Left ventricle myocardium superior (tissue), 1 donor: ENCODE measurements at regions not wholly inside any gene's neighbourhood (a gene's known extent, or its start where the extent isn't known, plus 50 kb on each side); places are given as distances from the start of the nearest gene placed in this dataset.
"Not testable (repeated sequence)": the region's sequence is repeated elsewhere in the genome, so short reads cannot be mapped to it uniquely, and the experiment has no call there.

Experiments used
- ATAC-seq: fragments of 200-7000 bp; cut with Tn5 transposase; one replicate; pipeline ENCODE4 v1.9.1; 2020; ENCODE audit warnings: mild to moderate bottlenecking, moderate library complexity
- DNase-seq: peaks from one replicate; pipeline ENCODE4 v3.0.0-alpha.2; 2020
- intact Hi-C: fragments of 100-400 bp; cut with micrococcal nuclease; formaldehyde crosslinking; loops from one replicate; pipeline ENCODE4 v1.11.0; 2022
- donor health status: DM: no; HTN: yes; CAD: no; lungs with severe emphysema.

DNA sequence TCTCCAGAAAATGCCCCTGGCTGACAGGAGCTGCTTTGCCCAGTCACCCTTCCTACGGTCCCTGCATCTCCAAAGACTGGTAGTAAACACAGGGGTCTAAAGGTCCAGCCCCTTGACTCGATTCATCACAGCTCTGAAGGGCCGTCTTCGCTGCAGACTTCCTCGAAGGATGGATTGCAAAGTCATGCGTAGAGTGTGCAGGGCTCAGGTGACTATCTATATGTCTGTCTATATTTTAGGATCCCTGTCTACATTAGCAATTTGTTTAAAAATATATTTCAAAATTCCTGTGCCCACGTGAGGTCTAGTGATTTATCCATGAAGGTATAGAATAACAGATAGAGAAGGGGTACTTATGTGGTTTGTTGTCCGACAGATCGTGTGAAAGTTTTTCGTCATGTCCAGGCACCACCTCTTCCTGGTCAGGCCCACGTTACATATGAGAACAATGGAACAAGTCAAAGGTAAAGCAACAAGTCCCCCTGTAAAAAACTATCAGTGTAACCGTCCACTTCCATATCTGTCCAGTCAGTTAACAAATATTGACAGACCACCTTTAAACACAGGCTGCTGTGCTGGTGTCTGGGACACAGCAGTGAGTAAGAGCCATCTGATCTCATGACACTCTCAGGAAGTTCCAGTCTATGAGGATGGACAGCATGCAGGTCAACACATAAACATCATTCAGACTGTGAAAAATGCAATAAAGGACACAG is 127.7 kb upstream of the SULF2 start:
- ATAC-seq = not testable (repeated sequence)

DNA sequence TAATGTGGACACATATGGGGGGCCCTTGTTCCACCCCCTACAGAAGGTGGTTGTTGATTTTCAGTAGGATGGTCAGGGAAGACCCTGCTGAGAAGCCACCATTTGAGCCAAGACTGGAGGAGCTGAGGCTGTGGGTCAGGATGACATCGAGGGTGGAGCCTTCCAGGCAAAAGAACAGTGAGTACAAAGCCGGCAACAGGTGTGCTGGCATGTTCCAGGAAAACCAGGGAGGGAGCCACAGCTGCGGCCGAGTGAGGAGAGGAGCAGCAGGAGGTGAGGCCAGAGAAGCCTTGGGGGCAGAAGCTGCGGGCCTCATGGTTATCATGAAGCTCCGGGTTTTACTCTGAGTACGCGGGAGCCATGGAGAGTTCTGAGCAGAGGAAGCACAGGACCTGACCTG is 126.9 kb upstream of the SULF2 start:
- DNase-seq, ATAC-seq, intact Hi-C loops: not testable (repeated sequence)

More for the DNA sequence above, 127.7 kb upstream of the SULF2 start:
- DNase-seq, intact Hi-C loops: not testable (repeated sequence)

DNA sequence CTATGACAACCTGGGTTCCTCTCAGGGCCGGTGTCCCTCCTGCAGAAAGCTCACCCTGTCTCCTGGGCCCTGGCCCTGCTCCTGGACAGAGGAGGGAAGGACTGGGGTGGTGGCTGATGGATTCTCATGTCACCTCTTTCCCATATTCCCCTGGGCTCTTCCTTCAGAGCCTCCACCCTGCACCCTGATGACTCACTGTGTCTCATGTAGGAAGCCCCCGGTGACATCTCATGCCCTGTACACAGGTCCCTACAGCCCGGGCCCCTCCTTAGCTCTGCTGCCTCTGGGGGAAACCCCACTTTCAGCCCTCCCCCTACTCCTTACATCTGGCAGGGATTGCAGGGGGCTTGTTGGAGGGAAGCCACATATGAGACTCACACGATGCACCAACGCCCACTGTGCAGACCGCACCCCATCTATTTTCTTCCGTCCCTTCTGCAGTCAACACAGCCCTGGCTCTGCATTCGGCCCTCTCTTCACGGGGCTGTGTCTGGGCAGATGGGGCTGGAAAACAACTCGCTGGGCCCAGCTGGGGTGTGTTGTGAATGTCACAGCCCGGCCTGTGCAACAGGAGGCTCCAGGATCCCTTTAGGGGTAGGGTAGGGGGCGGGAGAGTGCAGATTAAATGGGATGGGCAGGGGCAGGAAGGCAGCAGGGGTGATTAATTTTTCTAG is 124.6 kb upstream of the SULF2 start:
- ATAC-seq, intact Hi-C loops: not testable (repeated sequence)

DNA sequence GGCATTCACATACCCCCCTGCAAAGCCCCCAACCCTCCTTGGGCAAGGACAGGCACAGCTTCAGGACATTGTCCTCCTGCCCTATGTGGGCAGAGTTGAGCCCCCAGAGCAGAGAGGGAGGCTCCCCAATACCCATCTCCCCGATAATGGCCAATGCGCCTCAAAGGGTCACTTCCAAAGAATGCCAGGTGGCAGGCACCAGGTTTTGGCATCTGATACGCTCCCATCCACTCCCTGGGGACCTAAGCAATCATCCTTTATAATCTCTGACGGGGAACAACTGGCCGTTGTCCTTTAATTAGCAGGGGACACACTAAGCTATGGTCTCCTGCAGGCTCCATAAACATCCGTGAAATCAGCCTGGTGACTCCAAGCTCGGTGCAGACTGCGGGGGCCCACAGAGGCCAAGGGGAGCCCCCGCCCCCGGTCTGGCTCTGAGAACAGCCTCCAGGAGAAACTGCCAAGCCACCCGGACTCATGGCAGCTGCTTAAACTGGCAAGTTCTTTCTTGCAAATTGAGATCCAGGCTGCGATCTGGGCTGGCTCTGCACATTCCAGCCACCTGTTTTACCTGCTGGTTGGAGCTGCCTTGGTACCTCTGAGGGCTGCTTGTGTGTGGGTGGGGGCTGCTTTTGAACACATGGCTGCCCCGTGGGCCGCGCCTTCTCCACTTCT is 123.2 kb upstream of the SULF2 start:
- intact Hi-C loops, ATAC-seq, DNase-seq: not testable (repeated sequence)

More for the DNA sequence above, 124.6 kb upstream of the SULF2 start:
- not testable (repeated sequence) for DNase-seq

DNA sequence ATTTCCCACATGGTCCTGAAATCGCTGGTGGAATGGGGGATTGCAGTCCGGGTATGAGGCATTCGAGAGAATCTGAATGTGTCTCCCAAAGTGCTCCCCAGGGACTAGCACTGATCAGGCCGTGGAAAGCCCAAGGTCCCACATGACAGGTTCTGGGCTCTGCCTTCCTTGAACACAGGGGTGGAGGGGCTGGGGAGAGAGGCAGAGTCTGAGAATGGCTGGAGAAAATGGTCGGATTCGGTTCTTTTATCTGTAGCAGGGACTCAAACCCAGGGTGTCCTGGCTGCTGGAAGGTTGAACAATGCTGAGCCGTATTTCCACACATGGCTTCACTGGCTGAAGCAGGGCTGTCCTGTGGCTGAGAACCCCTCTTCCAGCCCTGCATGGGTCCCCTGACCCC is 122.7 kb upstream of the SULF2 start:
- DNase-seq, intact Hi-C loops, ATAC-seq: not testable (repeated sequence)

DNA sequence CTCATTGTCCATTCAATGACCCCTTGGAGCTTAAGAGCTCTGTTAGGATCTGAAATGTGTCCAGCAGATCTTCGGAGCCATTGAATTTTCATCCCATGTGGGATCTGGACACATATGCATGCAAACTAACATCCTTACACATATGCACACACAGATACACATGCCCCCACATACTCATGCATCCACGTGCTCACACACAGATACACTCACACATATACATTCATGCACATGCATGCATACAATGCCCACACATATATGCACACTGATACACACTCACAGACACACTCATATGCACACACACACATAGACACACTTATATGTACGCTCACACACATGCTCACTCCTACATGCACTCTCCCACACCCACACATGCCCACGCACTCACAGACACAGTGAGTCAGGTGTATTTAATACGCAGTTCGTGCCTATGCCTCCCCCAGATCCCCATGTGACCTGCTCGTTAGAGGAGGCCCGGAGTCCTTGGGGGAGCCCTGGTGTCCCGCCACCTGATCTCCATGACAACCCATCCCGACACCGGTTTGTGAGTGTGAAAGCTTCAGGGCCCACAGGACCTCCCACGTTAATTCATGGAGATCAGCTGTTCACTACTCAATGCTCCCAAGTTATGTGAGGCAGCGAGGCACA is 121.9 kb upstream of the SULF2 start:
- intact Hi-C loops = no loop called here
- no peak for ATAC-seq
- DNase-seq = no peak

DNA sequence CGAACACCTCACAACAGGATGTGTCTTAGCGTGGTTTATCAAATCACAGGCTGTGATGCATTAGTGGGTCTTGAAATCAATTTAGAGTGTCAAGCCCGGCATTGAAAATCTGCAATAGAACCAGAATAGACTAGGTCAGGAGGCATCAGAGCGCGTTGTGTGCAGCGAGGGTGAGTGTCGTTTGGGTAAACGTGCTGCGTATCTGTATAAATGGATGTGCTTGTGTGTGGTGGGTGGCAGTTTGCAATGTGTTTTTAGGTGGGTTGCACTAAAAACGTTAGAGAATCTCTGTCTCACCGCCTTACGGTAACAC is 121.0 kb upstream of the SULF2 start:
- intact Hi-C loops = no loop called here
- no peak for DNase-seq
- no peak for ATAC-seq

DNA sequence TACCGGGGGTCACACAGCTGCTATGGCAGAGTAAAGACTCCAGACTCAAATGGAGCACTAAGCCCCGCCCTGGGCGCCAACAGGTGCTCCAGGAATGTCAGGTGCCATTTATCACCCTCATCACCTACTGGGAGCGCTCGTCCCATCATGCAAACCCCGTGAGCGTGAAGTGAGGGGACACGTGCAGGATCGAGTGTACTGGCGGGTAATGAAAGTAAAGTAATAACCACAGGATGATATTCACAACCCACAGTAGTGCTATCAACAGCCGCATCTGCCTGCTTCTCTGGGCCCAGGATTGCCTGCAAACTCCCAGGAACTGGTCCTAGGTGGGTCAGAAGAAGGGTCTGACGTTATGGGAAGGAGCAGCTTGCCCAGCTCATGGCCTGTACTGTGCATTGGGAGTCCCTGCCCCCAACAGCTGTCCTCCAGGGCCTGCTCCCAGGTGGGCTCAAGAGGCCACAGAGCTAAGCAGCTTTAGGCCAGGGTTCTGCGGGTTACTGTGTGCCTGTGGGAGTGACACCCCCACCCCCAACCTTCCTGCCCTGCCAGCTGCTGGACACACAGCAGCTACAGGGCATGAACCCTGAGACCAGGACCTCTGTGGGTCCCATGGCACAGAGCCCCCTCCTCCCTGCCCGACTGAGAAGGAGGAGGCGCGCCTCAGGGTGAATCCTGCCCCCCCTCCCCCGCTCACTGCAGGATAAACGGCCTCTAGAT is 120.5 kb upstream of the SULF2 start:
- ATAC-seq = no peak
- intact Hi-C loops = no loop called here

DNA sequence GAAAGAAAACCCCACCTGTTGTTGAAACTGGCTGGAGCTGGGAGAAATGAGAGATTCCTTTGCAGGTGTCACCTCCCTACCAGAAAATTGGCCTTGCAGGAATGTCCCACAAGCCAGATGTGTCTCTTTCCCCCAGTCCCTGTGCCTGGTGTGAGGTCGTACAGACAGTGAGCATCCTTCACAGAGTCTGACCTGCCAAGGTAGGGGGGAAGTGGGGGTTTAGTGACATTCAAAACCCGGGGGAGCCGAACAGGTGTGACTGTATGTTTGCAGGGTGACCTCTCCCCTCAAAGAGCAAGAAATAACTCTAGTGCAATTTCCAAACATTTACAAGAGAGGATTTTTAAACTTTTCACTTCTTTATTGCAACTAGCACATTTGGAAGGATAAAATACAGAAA is 117.7 kb upstream of the SULF2 start:
- DNase-seq, intact Hi-C loops, ATAC-seq: not testable (repeated sequence)

More for the DNA sequence above, 120.5 kb upstream of the SULF2 start:
- no peak for DNase-seq

DNA sequence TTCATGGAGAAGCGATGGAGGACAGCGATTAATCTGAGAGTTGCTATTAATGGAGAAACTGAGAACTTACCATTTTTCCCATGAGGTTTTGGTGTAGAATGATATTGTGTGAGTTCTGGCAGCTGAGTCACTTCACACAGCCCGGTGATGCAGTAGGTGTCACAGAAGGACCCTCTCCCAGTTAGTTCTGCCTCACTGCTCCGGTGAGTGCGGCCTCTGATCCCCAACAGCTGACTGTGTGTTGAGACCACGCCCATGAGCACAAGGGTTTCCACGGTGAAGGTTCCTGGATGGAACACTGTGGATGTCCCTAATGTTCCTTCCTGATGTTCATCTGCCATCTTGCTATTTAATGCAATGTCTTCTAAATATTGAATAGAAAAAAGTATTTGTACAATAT is 114.0 kb upstream of the SULF2 start:
- intact Hi-C loops, DNase-seq, ATAC-seq: not testable (repeated sequence)

DNA sequence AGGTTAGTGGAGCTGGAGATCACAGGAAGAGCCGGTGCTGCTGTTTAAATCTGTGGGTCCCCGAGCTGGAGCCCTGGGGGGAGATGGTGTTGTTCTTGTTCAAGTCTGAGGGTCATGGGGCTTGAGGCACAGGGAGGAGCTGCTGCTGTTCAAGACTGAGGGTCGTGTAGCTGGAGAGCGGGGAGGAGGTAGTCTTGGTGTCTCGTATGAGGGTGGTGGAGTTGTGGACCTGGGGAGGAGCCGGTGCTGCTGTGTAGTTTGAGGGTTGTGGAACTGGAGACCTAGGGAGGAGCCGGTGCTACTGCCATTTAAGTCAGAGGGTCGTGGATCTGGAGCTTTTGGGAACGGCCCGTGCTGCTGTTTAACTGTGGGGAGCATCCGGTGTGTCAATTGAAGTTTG is 112.2 kb upstream of the SULF2 start:
- ATAC-seq (no peak), DNase-seq (no peak)
- intact Hi-C loops = no loop called here

DNA sequence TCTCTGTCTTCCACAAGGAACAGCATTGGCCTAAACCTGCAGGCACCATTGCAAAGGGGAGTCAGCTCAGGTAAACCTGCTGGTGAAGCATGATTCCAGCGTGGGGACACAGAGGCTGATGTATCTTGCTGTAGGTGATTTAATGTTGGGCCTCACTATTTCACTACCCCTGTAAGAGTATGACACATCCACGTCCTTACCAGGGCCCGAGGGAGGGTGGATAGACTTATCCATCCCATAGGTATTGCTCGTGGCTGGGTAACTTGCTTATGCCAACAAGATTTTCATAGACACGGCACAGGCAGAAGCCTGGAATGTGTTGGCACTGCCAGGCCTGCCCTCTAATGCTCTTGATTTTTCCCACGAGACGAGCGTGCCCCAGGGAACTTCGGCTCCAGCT is 107.4 kb upstream of the SULF2 start:
- intact Hi-C loops, DNase-seq, ATAC-seq: not testable (repeated sequence)

DNA sequence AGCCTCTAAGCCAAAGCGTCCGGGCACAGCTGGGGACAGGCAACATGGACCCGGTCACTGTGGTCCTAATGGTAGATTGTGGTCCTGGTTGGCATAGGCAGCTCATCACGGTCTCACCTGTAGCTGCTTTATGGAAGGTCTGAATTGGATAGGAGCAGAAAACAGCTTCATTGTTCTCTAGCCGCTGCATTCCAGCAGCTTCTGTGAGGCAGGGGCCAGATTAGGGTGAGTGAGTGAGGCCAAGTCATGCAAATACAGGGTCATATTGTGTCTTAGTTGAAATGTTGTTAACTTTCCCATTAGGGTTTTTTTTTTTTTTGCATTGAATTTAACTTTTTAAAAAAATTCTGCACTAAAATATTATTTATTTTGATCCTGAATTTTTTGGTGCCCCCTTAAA is 105.4 kb upstream of the SULF2 start:
- ATAC-seq, DNase-seq, intact Hi-C loops: not testable (repeated sequence)

DNA sequence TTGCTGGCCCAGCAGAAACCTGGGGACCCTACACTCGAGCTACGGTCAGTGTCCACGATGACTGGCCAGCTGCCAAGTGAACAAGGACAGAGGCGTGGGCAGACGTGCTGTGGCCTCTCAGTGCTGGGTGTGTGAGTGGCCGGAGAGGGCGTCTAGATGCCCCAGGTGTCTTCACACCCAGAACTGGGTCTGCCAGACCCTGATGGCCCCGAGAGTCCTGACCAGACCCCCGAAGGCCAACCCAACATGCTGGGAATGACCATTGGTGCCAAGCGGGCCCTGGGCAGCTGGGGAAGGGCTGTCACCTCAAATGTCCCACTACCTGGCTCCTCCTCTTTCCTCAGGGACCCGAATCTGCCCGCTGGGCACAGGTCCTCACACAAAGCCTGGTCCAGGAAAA is 104.5 kb upstream of the SULF2 start:
- DNase-seq, ATAC-seq, intact Hi-C loops: not testable (repeated sequence)

DNA sequence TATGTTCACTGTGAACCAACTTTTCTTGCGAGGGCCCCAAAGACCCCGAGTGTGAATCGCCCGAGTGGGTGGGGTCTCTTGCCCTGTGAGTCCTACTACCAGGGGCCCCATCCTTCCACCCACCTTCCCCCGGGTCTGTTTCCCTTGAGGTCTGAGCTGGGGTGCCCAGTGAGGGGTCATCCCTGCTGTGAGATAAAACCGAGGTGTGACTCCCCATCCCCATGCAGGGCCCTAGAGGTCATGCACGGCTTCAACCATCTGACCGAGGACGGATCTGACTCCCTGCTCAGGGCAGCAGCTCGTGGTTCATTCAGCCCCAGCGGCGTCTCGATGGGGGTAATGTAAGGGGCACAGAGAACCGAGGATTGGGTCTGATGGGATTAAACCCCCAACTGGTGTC is 103.1 kb upstream of the SULF2 start:
- ATAC-seq (no peak), DNase-seq (no peak)
- intact Hi-C loops = no loop called here

DNA sequence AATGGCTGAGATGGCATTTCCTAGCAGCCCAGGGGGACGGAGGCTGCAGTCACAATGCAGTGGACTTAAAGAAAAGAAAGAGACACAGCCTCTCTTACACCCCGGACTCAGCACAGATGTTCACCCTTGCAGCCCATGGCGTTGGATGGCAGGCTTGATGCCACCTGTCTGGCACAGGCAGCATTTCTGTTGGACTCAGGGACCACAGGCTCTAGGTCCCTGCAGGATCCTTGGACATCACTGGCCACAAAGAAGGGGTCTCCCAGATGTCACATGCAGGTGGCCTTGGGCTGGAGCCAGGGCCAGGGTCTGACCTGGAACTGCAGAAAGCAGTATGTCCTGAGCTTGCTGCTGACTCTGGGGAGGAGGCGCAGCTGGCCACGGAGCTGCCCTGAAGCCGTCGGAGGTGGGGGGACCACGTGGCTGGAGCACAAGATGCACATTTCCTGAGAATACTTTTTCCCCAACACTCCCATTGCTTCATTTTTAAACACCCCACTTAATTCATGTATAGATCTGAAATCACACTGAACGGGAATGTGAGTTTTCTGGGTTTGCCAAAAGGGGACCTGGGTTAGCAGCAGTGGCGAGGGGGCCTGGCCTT is 102.3 kb upstream of the SULF2 start:
- intact Hi-C loops = no loop called here
- ATAC-seq = no peak
- no peak for DNase-seq

DNA sequence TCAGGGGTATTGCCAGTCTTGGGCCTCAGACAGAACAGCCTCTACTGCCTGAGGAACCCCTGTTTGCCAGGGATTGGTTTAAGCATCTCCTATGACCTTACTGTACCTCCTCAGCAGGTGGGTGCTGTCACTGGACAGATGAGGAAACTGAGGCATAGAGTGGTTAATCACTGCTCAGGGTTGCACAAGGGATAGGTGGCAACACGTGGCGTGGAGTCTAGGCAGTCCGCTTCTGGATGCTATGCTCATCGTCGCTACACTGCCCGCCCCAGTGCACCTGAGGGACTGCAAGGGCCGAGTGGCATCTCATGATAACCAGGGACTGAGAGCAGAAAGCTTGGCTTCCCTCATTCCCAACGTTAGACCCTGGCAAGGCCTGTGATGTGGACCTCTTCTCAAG is 101.8 kb upstream of the SULF2 start:
- DNase-seq = no peak
- no peak for ATAC-seq
- intact Hi-C loops = no loop called here

DNA sequence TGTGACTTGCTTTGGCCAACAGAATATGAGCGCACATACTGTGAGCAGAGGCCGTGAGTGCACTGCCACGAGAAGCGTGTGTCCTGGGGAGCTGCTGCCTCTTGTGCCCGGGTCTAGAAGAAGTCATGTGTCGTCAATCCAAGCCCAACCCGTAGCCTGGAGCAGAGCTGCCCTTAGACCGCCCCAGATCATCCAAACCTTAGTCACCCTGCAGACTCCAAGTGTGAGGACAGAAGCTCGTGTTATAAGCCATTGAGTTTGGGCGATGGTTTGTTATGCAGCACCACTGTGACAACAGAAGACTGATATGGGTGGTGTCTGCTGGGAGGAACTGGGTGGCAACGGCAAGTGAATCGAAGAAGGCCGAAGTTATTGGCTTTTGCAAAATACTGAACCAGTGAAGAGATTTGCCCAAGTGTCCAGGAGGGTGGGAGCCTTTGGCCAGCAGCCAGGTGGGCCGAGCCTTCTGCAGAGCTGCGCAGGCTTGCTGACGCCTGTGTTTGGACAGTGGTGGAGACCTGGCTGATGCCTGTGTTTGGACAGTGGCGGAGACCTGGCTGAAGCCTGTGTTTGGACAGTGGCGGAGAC is 101.3 kb upstream of the SULF2 start:
- ATAC-seq (no peak), DNase-seq (no peak)
- intact Hi-C loops = no loop called here
